SK-N-SH (cell line): ENCODE measurements at regions not wholly inside any gene's neighbourhood (a gene's known extent, or its start where the extent isn't known, plus 50 kb on each side); places are given as distances from the start of the nearest gene placed in this dataset.

Source experiments
- CTCF ChIA-PET: fragments of 300-600, 350-600 bp; formaldehyde crosslinking; extraction: SDS; loops from one replicate; lab custom pipeline; 2021; lab: Yijun Ruan, JAX
- POLR2A ChIA-PET: fragments of 350-600 bp; sonication (Branson Sonifier 250); formaldehyde crosslinking; extraction: SDS; loops from one replicate; lab custom pipeline; 2020; ENCODE audit warnings: antibody characterized with exemption, inconsistent platforms; lab: Yijun Ruan, JAX
- DNase-seq: peaks from one replicate; pipeline ENCODE4 v3.0.0; 2012
- H2AFZ ChIP-seq: fragments of 200-600 bp; sonication (generic); 2 replicates; pipeline ENCODE4 v1.8.1; 2016; ENCODE audit warnings: antibody characterized with exemption, mild to moderate bottlenecking, low read depth
- H3F3A ChIP-seq: fragments of 200-600 bp; sonication (generic); replicated peaks from 2 replicates; pipeline ENCODE3; 2016; ENCODE audit warnings: antibody characterized with exemption, mild to moderate bottlenecking; ENCODE audit not compliant: insufficient read depth
- H3K27ac ChIP-seq, 2 experiments: fragments of 200-500 bp in 1 of 2; fragments of 200-600 bp in 1 of 2; sonication (Bioruptor generic) in 1 of 2; sonication (generic), shearing (Covaris generic) in 1 of 2; 2 replicates each; pipeline versions ENCODE4 v1.5.1 to v1.6.1; 2014 to 2016; ENCODE audit warnings: low read depth in 2 of 2, inconsistent platforms in 1 of 2, low read length in 1 of 2, mild to moderate bottlenecking in 1 of 2, mixed read lengths in 1 of 2
- H3K27me3 ChIP-seq: fragments of 200-600 bp; sonication (generic), shearing (Covaris generic); 2 replicates; pipeline ENCODE4 v1.6.1; 2016; ENCODE audit warnings: mixed run types; ENCODE audit not compliant: insufficient read depth
- H3K36me3 ChIP-seq, 2 experiments: fragments of 200-500 bp in 1 of 2; fragments of 200-600 bp in 1 of 2; sonication (Bioruptor generic) in 1 of 2; sonication (generic) in 1 of 2; replicated peaks in 1 of 2; 2 replicates each; pipeline versions ENCODE3 to v1.5.1; 2014 to 2016; ENCODE audit warnings: low read length in 1 of 2, mild to moderate bottlenecking in 1 of 2; ENCODE audit not compliant: insufficient read depth in 2 of 2, control insufficient read depth in 1 of 2
- H3K4me1 ChIP-seq, 2 experiments: fragments of 200-500 bp in 1 of 2; fragments of 200-600 bp in 1 of 2; sonication (Bioruptor generic) in 1 of 2; sonication (generic), shearing (Covaris generic) in 1 of 2; 2 replicates each; pipeline versions ENCODE4 v1.5.1 to v1.6.1; 2014 to 2016; ENCODE audit warnings: low read depth in 1 of 2, low read length in 1 of 2, mixed run types in 1 of 2; ENCODE audit not compliant: insufficient read depth in 2 of 2, control insufficient read depth in 1 of 2
- H3K4me2 ChIP-seq: fragments of 200-600 bp; sonication (generic), shearing (Covaris generic); 2 replicates; pipeline ENCODE4 v1.6.1; 2017; ENCODE audit warnings: mixed run types
- H3K4me3 ChIP-seq, 2 experiments: fragments of 200-500 bp in 1 of 2; fragments of 200-600 bp in 1 of 2; sonication (Bioruptor generic) in 1 of 2; sonication (generic), shearing (Covaris generic) in 1 of 2; 2 replicates each; pipeline versions ENCODE4 v1.5.1 to v1.8.1; 2014 to 2016; ENCODE audit warnings: low read depth in 2 of 2, inconsistent platforms in 1 of 2, low read length in 1 of 2, mild to moderate bottlenecking in 1 of 2, mixed read lengths in 1 of 2, moderate library complexity in 1 of 2
- H3K79me2 ChIP-seq: fragments of 200-600 bp; sonication (generic); 2 replicates; pipeline ENCODE4 v1.8.1; 2017; ENCODE audit warnings: mild to moderate bottlenecking; ENCODE audit not compliant: insufficient read depth
- H3K9ac ChIP-seq: fragments of 200-600 bp; sonication (generic); 2 replicates; pipeline ENCODE4 v1.6.1; 2017; ENCODE audit warnings: mixed run types
- H3K9me2 ChIP-seq: fragments of 200-600 bp; sonication (generic); 2 replicates; pipeline ENCODE4 v1.6.1; 2017; ENCODE audit warnings: mixed run types
- H3K9me3 ChIP-seq: fragments of 200-600 bp; sonication (generic); 2 replicates; pipeline ENCODE4 v1.6.1; 2017; ENCODE audit warnings: mixed run types, mild to moderate bottlenecking, moderate library complexity
- H4K20me1 ChIP-seq: fragments of 200-600 bp; sonication (generic); 2 replicates; pipeline ENCODE4 v1.6.1; 2017; ENCODE audit warnings: mild to moderate bottlenecking, mixed run types; ENCODE audit not compliant: insufficient read depth
- CHD2 ChIP-seq: fragments of 150-350 bp; IDR thresholded peaks from 2 replicates; pipeline ENCODE4 v1.6.1; 2018; ENCODE audit warnings: low read length; ENCODE audit not compliant: partially characterized antibody
- ELF1 ChIP-seq: IDR thresholded peaks from 2 replicates; pipeline ENCODE4 v1.4.0; 2012
- EP300 ChIP-seq, 2 experiments: IDR thresholded peaks; 2 replicates each; pipeline versions ENCODE4 v1.4.0 to v1.6.1; 2012; ENCODE audit warnings: borderline replicate concordance in 1 of 2, low read depth in 1 of 2, low read length in 1 of 2
- FOXM1 ChIP-seq: IDR thresholded peaks from 2 replicates; pipeline ENCODE4 v1.4.0; 2012; ENCODE audit warnings: low read depth, mild to moderate bottlenecking
- GABPA ChIP-seq: IDR thresholded peaks from 2 replicates; pipeline ENCODE4 v1.4.0; 2012; ENCODE audit warnings: low read depth, mild to moderate bottlenecking
- GATA2 ChIP-seq: sonication (generic); formaldehyde crosslinking; IDR thresholded peaks from 2 replicates; pipeline ENCODE4 v1.5.0; 2020; ENCODE audit warnings: mild to moderate bottlenecking, missing genetic modification reagents
- MEF2A ChIP-seq: IDR thresholded peaks from 2 replicates; pipeline ENCODE4 v1.4.0; 2012; ENCODE audit warnings: low read depth, borderline replicate concordance
- RAD21 ChIP-seq: IDR thresholded peaks from 2 replicates; pipeline ENCODE4 v1.6.1; 2012; ENCODE audit warnings: mild to moderate bottlenecking, low read length
- RFX5 ChIP-seq: IDR thresholded peaks from 2 replicates; pipeline ENCODE4 v1.6.1; 2012; ENCODE audit warnings: mild to moderate bottlenecking, improper control_type of control experiment, low read length
- SIN3A ChIP-seq: IDR thresholded peaks from 2 replicates; pipeline ENCODE4 v1.6.1; 2012; ENCODE audit warnings: low read depth, mild to moderate bottlenecking, low read length, moderate library complexity, borderline replicate concordance
- SMC3 ChIP-seq: IDR thresholded peaks from 2 replicates; pipeline ENCODE4 v1.6.1; 2012; ENCODE audit warnings: low read depth, low read length, improper control_type of control experiment
- TCF12 ChIP-seq: IDR thresholded peaks from 2 replicates; pipeline ENCODE4 v1.4.0; 2012
- TEAD4 ChIP-seq: IDR thresholded peaks from 2 replicates; pipeline ENCODE4 v1.4.0; 2012; ENCODE audit warnings: mild to moderate bottlenecking, borderline replicate concordance; ENCODE audit not compliant: insufficient read depth
- WGBS: methylation state at CpG from one replicate; pipeline ENCODE4 v1.1.6; 2017; ENCODE audit warnings: low lambda C conversion rate; 5-methylcytosine and 5-hydroxymethylcytosine counted together
- TF ChIP-seq, protein P1 (sequence below): IDR thresholded peaks from 2 replicates; pipeline ENCODE4 v1.4.0; 2012; ENCODE audit warnings: low read depth, borderline replicate concordance
- TF ChIP-seq, protein P2 (sequence below): fragments of 150-350 bp; IDR thresholded peaks from 2 replicates; pipeline ENCODE4 v1.6.1; 2017; ENCODE audit warnings: antibody characterized with exemption, low read length, low read depth, borderline replicate concordance
- TF ChIP-seq, protein P3 (sequence below): IDR thresholded peaks from 2 replicates; pipeline ENCODE4 v1.4.0; 2012; ENCODE audit warnings: low read depth

DNA sequence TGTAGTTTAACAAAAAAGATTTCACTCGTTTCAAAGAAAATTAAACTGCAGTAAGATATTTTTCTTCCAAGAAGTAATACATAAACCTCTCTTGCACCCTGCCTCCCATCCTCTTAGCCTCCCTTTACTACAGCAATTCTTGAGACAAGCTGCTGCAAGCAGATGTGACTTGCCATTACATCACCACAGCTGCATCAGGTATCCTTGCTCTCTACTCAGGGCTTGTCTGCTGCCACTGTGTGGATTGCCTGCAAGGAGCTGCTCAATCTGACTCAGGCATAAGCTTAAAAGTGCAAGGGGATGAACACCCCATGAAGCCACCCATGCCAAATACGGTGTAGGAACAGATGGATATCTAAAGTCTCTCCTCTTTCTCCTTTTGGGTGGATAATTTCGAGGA is 609.9 kb downstream of the DNAJB9 start:
- Histone ChIP-seq H2AFZ (no peak overlapping the region), H3K27ac (no peak overlapping the region), H3K9ac (no peak overlapping the region), H3K4me2 (no peak overlapping the region), H4K20me1 (no peaks in the 10 kb centered on the region), H3K4me1 (no peaks in the 10 kb centered on the region), H3K36me3 (no peaks in the 10 kb centered on the region), H3K27me3 (no peaks in the 10 kb centered on the region), H3K4me3 (no peak overlapping the region), H3F3A (no peaks in the 10 kb centered on the region), H3K79me2 (no peaks in the 10 kb centered on the region), H3K9me3 (peaks cover 7% of the 10 kb centered on the region; the same call in 1 of the 2 replicates), H3K9me2 (no peaks in the 10 kb centered on the region)
- CTCF ChIA-PET: no interaction called here
- WGBS: 17% methylated on average over 3 of the region's 3 CpGs
- POLR2A ChIA-PET: no interaction called here
- TF ChIP-seq RAD21 (no peak), MEF2A (no peak), SMC3 (no peak), FOXM1 (no peak), SIN3A (no peak), EP300 (IDR thresholded peaks at IDR 0.05; ENCODE audit: borderline replicate concordance in 1 of 2, low read depth in 1 of 2, low read length in 1 of 2) (no peak), ELF1 (no peak), GATA2 (CRISPR knock-in tag) (no peak), GABPA (no peak), TEAD4 (no peak), TCF12 (no peak), RFX5 (no peak), CHD2 (no peak)
- TF ChIP-seq, protein P1, sequence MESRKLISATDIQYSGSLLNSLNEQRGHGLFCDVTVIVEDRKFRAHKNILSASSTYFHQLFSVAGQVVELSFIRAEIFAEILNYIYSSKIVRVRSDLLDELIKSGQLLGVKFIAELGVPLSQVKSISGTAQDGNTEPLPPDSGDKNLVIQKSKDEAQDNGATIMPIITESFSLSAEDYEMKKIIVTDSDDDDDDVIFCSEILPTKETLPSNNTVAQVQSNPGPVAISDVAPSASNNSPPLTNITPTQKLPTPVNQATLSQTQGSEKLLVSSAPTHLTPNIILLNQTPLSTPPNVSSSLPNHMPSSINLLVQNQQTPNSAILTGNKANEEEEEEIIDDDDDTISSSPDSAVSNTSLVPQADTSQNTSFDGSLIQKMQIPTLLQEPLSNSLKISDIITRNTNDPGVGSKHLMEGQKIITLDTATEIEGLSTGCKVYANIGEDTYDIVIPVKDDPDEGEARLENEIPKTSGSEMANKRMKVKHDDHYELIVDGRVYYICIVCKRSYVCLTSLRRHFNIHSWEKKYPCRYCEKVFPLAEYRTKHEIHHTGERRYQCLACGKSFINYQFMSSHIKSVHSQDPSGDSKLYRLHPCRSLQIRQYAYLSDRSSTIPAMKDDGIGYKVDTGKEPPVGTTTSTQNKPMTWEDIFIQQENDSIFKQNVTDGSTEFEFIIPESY: no peak
- TF ChIP-seq, protein P2, sequence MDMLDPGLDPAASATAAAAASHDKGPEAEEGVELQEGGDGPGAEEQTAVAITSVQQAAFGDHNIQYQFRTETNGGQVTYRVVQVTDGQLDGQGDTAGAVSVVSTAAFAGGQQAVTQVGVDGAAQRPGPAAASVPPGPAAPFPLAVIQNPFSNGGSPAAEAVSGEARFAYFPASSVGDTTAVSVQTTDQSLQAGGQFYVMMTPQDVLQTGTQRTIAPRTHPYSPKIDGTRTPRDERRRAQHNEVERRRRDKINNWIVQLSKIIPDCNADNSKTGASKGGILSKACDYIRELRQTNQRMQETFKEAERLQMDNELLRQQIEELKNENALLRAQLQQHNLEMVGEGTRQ: no peak
- TF ChIP-seq, protein P3, sequence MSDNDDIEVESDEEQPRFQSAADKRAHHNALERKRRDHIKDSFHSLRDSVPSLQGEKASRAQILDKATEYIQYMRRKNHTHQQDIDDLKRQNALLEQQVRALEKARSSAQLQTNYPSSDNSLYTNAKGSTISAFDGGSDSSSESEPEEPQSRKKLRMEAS: no peak
- DNase-seq: no peak

DNA sequence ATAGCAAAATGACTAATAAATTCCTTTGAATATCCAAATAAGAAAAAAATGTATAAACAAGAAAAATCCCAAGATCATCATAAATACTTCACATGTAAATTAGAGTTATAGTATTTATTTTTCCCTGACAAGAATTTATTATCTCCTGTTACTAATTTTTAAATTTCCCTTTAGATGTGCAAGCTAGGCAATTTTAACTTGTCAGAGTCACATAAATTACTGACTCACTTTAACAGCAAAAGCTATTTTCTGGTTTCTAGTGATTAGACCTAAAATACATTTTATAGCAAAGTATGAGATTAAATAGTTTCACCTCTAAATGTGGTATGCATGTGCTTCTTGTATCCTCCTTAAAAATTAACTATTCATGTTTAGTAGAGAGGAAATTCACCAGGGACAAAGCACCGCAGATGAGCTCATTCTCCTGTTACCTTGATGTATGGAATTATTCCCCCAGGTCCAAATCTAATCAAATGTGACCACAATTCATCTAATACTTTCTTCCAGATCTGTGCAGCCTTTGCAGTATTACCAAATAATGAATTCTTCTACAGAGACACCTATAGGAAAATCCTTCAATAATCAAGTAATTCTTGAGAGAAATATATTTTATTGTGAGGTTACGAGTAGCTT is 621.2 kb downstream of the DNAJB9 start:
- Histone ChIP-seq H3K36me3 (no peaks in the 10 kb centered on the region), H3K9me2 (peaks cover 9% of the 10 kb centered on the region; the same call in 1 of the 2 replicates), H3K27ac (no peak overlapping the region), H3K9me3 (no peaks in the 10 kb centered on the region; the same call in 1 of the 2 replicates), H3F3A (no peaks in the 10 kb centered on the region), H2AFZ (no peak overlapping the region), H3K79me2 (no peaks in the 10 kb centered on the region), H3K4me3 (no peak overlapping the region), H3K4me1 (no peaks in the 10 kb centered on the region), H3K9ac (no peak overlapping the region), H4K20me1 (no peaks in the 10 kb centered on the region), H3K4me2 (no peak overlapping the region), H3K27me3 (no peaks in the 10 kb centered on the region)
- 16% methylated on average over 2 of the region's 2 CpGs for WGBS
- ChIA-PET POLR2A (no interaction called here), CTCF (no interaction called here)
- DNase-seq: no peak
- TF ChIP-seq SMC3: no peak
